ENCODE measurements at regions not wholly inside any gene's neighbourhood (a gene's known extent, or its start where the extent isn't known, plus 50 kb on each side); places are given as distances from the start of the nearest gene placed in this dataset.

GRCh38 chr4:96691521-96691920, 851.6 kb downstream of the PDHA2 start:
- Histone ChIP-seq H3K9me3 (ENCODE audit: control insufficient read depth, low read depth, low read length) (no peaks in the 10 kb centered on the region), H4K20me1 (ENCODE audit: control insufficient read depth, extremely low read depth, insufficient read depth, low read length) (no peaks in the 10 kb centered on the region), H3K27ac (ENCODE audit: control insufficient read depth, insufficient read depth, low read length) (no peak overlapping the region), H3K4me3 (ENCODE audit: control insufficient read depth in 2 of 3, extremely low read depth in 1 of 3, insufficient read depth in 2 of 3, low read depth in 1 of 3, low read length in 3 of 3) (no peak overlapping the region), H3K4me2 (ENCODE audit: control insufficient read depth, extremely low read depth, insufficient read depth, low read depth, low read length) (no peak overlapping the region), H3K79me2 (ENCODE audit: control insufficient read depth, insufficient read depth, low read length) (no peaks in the 10 kb centered on the region), H3K9ac (ENCODE audit: control insufficient read depth, extremely low read depth, insufficient read depth, low read length) (no peak overlapping the region), H3K9me1 (ENCODE audit: control insufficient read depth, extremely low read depth, insufficient read depth, low read length) (no peaks in the 10 kb centered on the region), H2AFZ (ENCODE audit: control insufficient read depth, low read length) (no peak overlapping the region), H3K36me3 (ENCODE audit: control insufficient read depth in 2 of 2, extremely low read depth in 1 of 2, insufficient read depth in 2 of 2, low read length in 2 of 2) (no peaks in the 10 kb centered on the region), H3K27me3 (ENCODE audit: control insufficient read depth, extremely low read depth, insufficient read depth, low read length) (no peaks in the 10 kb centered on the region), H3K4me1 (ENCODE audit: control insufficient read depth, extremely low read depth, insufficient read depth, low read length) (no peaks in the 10 kb centered on the region)
- no peak for TF ChIP-seq EZH2 (IDR thresholded peaks at IDR 0.05; ENCODE audit: low read length)
- TF ChIP-seq CTCF (optimal IDR thresholded peaks at IDR 0.05 in 1 of 3, IDR thresholded peaks at IDR 0.05 in 1 of 3, conservative IDR thresholded peaks at IDR 0.05 in 1 of 3; ENCODE audit: extremely low read depth in 1 of 3, insufficient read depth in 2 of 3, low read length in 3 of 3), result no peak
- dilution Hi-C loops (cut with MboI; ENCODE audit: extremely low pct_ligation_motif_present, low sequenced_read_pairs), result no loop called here
- FAIRE-seq, result no peak
- DNase-seq (ENCODE audit: low read depth, low spot score), result no peak

GRCh38 chr4:96698831-96699230, 858.9 kb downstream of the PDHA2 start:
- Histone ChIP-seq H3K4me1 (ENCODE audit: control insufficient read depth, extremely low read depth, insufficient read depth, low read length) (no peaks in the 10 kb centered on the region), H2AFZ (ENCODE audit: control insufficient read depth, low read length) (no peak overlapping the region), H4K20me1 (ENCODE audit: control insufficient read depth, extremely low read depth, insufficient read depth, low read length) (no peaks in the 10 kb centered on the region), H3K9me1 (ENCODE audit: control insufficient read depth, extremely low read depth, insufficient read depth, low read length) (no peaks in the 10 kb centered on the region), H3K27ac (ENCODE audit: control insufficient read depth, insufficient read depth, low read length) (no peak overlapping the region), H3K36me3 (ENCODE audit: control insufficient read depth in 2 of 2, extremely low read depth in 1 of 2, insufficient read depth in 2 of 2, low read length in 2 of 2) (no peaks in the 10 kb centered on the region), H3K4me3 (ENCODE audit: control insufficient read depth in 2 of 3, extremely low read depth in 1 of 3, insufficient read depth in 2 of 3, low read depth in 1 of 3, low read length in 3 of 3) (no peak overlapping the region), H3K9ac (ENCODE audit: control insufficient read depth, extremely low read depth, insufficient read depth, low read length) (no peak overlapping the region), H3K27me3 (ENCODE audit: control insufficient read depth, extremely low read depth, insufficient read depth, low read length) (no peaks in the 10 kb centered on the region), H3K9me3 (ENCODE audit: control insufficient read depth, low read depth, low read length) (no peaks in the 10 kb centered on the region), H3K79me2 (ENCODE audit: control insufficient read depth, insufficient read depth, low read length) (no peaks in the 10 kb centered on the region), H3K4me2 (ENCODE audit: control insufficient read depth, extremely low read depth, insufficient read depth, low read depth, low read length) (no peak overlapping the region)
- TF ChIP-seq EZH2 (IDR thresholded peaks at IDR 0.05; ENCODE audit: low read length), result no peak
- no peak for TF ChIP-seq CTCF (optimal IDR thresholded peaks at IDR 0.05 in 1 of 3, IDR thresholded peaks at IDR 0.05 in 1 of 3, conservative IDR thresholded peaks at IDR 0.05 in 1 of 3; ENCODE audit: extremely low read depth in 1 of 3, insufficient read depth in 2 of 3, low read length in 3 of 3)
- dilution Hi-C loops (cut with MboI; ENCODE audit: extremely low pct_ligation_motif_present, low sequenced_read_pairs), result no loop called here
- DNase-seq (ENCODE audit: low read depth, low spot score) (no peak), FAIRE-seq (no peak)

All from keratinocyte (primary cell).